Erythroblast (primary cell): ENCODE measurements at regions not wholly inside any gene's neighbourhood (a gene's known extent, or its start where the extent isn't known, plus 50 kb on each side); places are given as distances from the start of the nearest gene placed in this dataset.

Experiments
- GATA1 ChIP-seq: IDR thresholded peaks from 2 replicates; pipeline ENCODE4 v1.6.1; 2011; ENCODE audit warnings: low read depth, mild to moderate bottlenecking, control low read depth, low read length, moderate library complexity
- POLR2A ChIP-seq: IDR thresholded peaks from 2 replicates; pipeline ENCODE4 v1.6.1; 2011; ENCODE audit warnings: mild to moderate bottlenecking, low read length

DNA sequence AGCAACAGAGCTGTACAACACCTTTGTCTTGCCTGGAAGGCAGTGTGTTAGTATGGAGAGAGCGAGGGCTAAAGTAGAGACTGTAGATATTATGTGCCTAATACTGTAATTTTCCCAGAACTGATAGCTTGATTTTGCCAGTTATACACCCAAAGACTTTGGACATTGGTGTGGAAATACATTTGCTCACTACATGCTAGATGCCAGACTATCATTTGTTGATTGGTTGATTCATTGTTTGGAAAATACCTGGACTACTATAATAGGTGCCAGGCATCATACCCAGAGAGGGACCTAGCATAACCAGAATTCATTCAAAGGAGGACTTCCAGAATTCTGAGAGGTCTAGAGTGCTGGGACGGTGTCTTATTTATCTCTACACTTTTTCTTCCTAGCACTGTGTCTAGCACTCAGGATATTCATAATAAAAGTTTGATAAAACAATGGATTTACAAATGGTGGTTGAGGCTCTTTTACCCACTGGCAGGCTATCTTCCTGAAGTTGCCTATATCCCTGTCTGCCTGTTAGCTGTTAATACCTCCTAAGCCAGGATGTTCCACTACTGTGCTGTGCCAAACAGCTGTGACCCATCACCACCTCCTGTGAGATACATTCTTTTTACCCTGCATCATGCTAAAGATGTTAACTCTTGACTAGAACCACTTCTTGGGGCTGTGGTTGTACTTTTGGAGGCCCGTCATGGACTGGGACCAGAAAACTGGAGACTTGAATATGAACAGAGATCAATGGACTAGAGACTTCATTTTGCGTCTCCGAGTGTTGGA is 72.2 kb upstream of the FUCA2 start:
- TF ChIP-seq POLR2A: no peak
- TF ChIP-seq GATA1: no peak
